Keratinocyte (primary cell): ENCODE measurements at regions not wholly inside any gene's neighbourhood (a gene's known extent, or its start where the extent isn't known, plus 50 kb on each side); places are given as distances from the start of the nearest gene placed in this dataset.

Experiments used
- DNase-seq: peaks from one replicate; pipeline ENCODE4 v3.0.0-alpha.2; 2011; ENCODE audit warnings: low read depth, missing footprints, low spot score
- FAIRE-seq: peaks from 2 replicates; lab custom pipeline; 2011; peaks lifted over from hg19 to GRCh38; lab: Jason Lieb, UNC
- H2AFZ ChIP-seq: 2 replicates; pipeline ENCODE4 v1.6.0; 2012; ENCODE audit warnings: low read length, control low read depth, inconsistent platforms; ENCODE audit not compliant: control insufficient read depth
- H3K27ac ChIP-seq: 2 replicates; pipeline ENCODE4 v1.5.1; 2011; ENCODE audit warnings: low read length; ENCODE audit not compliant: control insufficient read depth, insufficient read depth
- H3K27me3 ChIP-seq: 3 replicates; pipeline ENCODE4 v1.6.0; 2011; ENCODE audit warnings: low read length; ENCODE audit not compliant: control insufficient read depth, insufficient read depth; ENCODE audit errors: extremely low read depth
- H3K36me3 ChIP-seq, 2 experiments: 2 replicates in 1 of 2; 3 replicates in 1 of 2; pipeline ENCODE4 v1.5.1; 2011; ENCODE audit warnings: low read length in 2 of 2, mild to moderate bottlenecking in 1 of 2; ENCODE audit not compliant: control insufficient read depth in 2 of 2, insufficient read depth in 2 of 2; ENCODE audit errors: extremely low read depth in 1 of 2
- H3K4me1 ChIP-seq: 3 replicates; pipeline ENCODE4 v1.5.1; 2011; ENCODE audit warnings: low read length; ENCODE audit not compliant: control insufficient read depth, insufficient read depth; ENCODE audit errors: extremely low read depth
- H3K4me2 ChIP-seq: 3 replicates; pipeline ENCODE4 v1.6.0; 2011; ENCODE audit warnings: low read depth, low read length; ENCODE audit not compliant: control insufficient read depth, insufficient read depth; ENCODE audit errors: extremely low read depth
- H3K4me3 ChIP-seq, 3 experiments: fragments of 200-600 bp in 1 of 3; sonication (generic) in 1 of 3; 2 replicates in 2 of 3; 3 replicates in 1 of 3; pipeline ENCODE4 v1.5.1; 2011 to 2016; ENCODE audit warnings: low read length in 3 of 3, mild to moderate bottlenecking in 3 of 3, control low read depth in 2 of 3, inconsistent platforms in 1 of 3, low read depth in 1 of 3, mixed read lengths in 1 of 3, mixed run types in 1 of 3, moderate library complexity in 1 of 3; ENCODE audit not compliant: control insufficient read depth in 2 of 3, insufficient read depth in 2 of 3; ENCODE audit errors: extremely low read depth in 1 of 3
- H3K79me2 ChIP-seq: 2 replicates; pipeline ENCODE4 v1.6.0; 2012; ENCODE audit warnings: low read length; ENCODE audit not compliant: control insufficient read depth, insufficient read depth
- H3K9ac ChIP-seq: 3 replicates; pipeline ENCODE4 v1.6.0; 2011; ENCODE audit warnings: low read length; ENCODE audit not compliant: control insufficient read depth, insufficient read depth; ENCODE audit errors: extremely low read depth
- H3K9me1 ChIP-seq: 3 replicates; pipeline ENCODE4 v1.6.0; 2011; ENCODE audit warnings: low read length; ENCODE audit not compliant: control insufficient read depth, insufficient read depth; ENCODE audit errors: extremely low read depth
- H3K9me3 ChIP-seq: 2 replicates; pipeline ENCODE4 v1.5.1; 2012; ENCODE audit warnings: low read depth, low read length; ENCODE audit not compliant: control insufficient read depth
- H4K20me1 ChIP-seq: 3 replicates; pipeline ENCODE4 v1.6.0; 2011; ENCODE audit warnings: low read length; ENCODE audit not compliant: control insufficient read depth, insufficient read depth; ENCODE audit errors: extremely low read depth
- EZH2 ChIP-seq: IDR thresholded peaks from one replicate; pipeline ENCODE4 v1.6.1; 2012; ENCODE audit warnings: inconsistent platforms, mild to moderate bottlenecking, low read length, moderate library complexity
- dilution Hi-C: fragments of 300-500 bp; cut with MboI; formaldehyde crosslinking; loops from one replicate; pipeline ENCODE4 v1.7.0; 2020; ENCODE audit warnings: low sequenced_read_pairs; ENCODE audit not compliant: extremely low pct_ligation_motif_present
- TF ChIP-seq, protein P1 (sequence below), 3 experiments: IDR thresholded peaks in 1 of 3; conservative IDR thresholded peaks in 1 of 3; optimal IDR thresholded peaks in 1 of 3; 2 replicates in 2 of 3; 3 replicates in 1 of 3; pipeline versions ENCODE3 to v1.5.1; 2011; ENCODE audit warnings: low read length in 3 of 3, mild to moderate bottlenecking in 3 of 3, moderate library complexity in 2 of 3, control low read depth in 1 of 3, inconsistent platforms in 1 of 3; ENCODE audit not compliant: insufficient read depth in 2 of 3; ENCODE audit errors: extremely low read depth in 1 of 3

- DNase-seq (no peak), FAIRE-seq (no peak)
- Histone ChIP-seq H3K9ac (no peak overlapping the region), H3K79me2 (no peaks in the 10 kb centered on the region), H3K9me1 (no peaks in the 10 kb centered on the region), H4K20me1 (no peaks in the 10 kb centered on the region), H2AFZ (no peak overlapping the region), H3K9me3 (no peaks in the 10 kb centered on the region), H3K36me3 (no peaks in the 10 kb centered on the region), H3K4me3 (no peak overlapping the region), H3K4me1 (no peaks in the 10 kb centered on the region), H3K27ac (no peak overlapping the region), H3K4me2 (no peak overlapping the region), H3K27me3 (no peaks in the 10 kb centered on the region)
- dilution Hi-C loops = no loop called here
- no peak for TF ChIP-seq EZH2
- TF ChIP-seq, protein P1, sequence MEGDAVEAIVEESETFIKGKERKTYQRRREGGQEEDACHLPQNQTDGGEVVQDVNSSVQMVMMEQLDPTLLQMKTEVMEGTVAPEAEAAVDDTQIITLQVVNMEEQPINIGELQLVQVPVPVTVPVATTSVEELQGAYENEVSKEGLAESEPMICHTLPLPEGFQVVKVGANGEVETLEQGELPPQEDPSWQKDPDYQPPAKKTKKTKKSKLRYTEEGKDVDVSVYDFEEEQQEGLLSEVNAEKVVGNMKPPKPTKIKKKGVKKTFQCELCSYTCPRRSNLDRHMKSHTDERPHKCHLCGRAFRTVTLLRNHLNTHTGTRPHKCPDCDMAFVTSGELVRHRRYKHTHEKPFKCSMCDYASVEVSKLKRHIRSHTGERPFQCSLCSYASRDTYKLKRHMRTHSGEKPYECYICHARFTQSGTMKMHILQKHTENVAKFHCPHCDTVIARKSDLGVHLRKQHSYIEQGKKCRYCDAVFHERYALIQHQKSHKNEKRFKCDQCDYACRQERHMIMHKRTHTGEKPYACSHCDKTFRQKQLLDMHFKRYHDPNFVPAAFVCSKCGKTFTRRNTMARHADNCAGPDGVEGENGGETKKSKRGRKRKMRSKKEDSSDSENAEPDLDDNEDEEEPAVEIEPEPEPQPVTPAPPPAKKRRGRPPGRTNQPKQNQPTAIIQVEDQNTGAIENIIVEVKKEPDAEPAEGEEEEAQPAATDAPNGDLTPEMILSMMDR (optimal IDR thresholded peaks at IDR 0.05 in 1 of 3, IDR thresholded peaks at IDR 0.05 in 1 of 3, conservative IDR thresholded peaks at IDR 0.05 in 1 of 3; ENCODE audit: extremely low read depth in 1 of 3, insufficient read depth in 2 of 3, low read length in 3 of 3) = no peak
Observed at GRCh38 chr3:181839916-181840297, 128.2 kb downstream of the SOX2 start.

GRCh38 chr3:181844211-181844610, 132.5 kb downstream of the SOX2 start:
- no peaks in the 10 kb centered on the region for H3K27me3 ChIP-seq
- no peaks in the 10 kb centered on the region for H3K79me2 ChIP-seq
- H3K9me3 ChIP-seq = no peaks in the 10 kb centered on the region
- no peaks in the 10 kb centered on the region for H3K36me3 ChIP-seq
- H4K20me1 ChIP-seq = no peaks in the 10 kb centered on the region
- no peaks in the 10 kb centered on the region for H3K9me1 ChIP-seq
- no peak overlapping the region for H3K4me2 ChIP-seq
- H2AFZ ChIP-seq = no peak overlapping the region
- no peak for FAIRE-seq
- no peak for DNase-seq
- no peak overlapping the region for H3K4me3 ChIP-seq
- dilution Hi-C loops = no loop called here
- TF ChIP-seq EZH2 = no peak
- TF ChIP-seq, protein P1 (optimal IDR thresholded peaks at IDR 0.05 in 1 of 3, IDR thresholded peaks at IDR 0.05 in 1 of 3, conservative IDR thresholded peaks at IDR 0.05 in 1 of 3; ENCODE audit: extremely low read depth in 1 of 3, insufficient read depth in 2 of 3, low read length in 3 of 3) = no peak
- no peaks in the 10 kb centered on the region for H3K4me1 ChIP-seq
- H3K9ac ChIP-seq = no peak overlapping the region
- H3K27ac ChIP-seq = no peak overlapping the region
